GM12891 (cell line): ENCODE measurements at regions not wholly inside any gene's neighbourhood (a gene's known extent, or its start where the extent isn't known, plus 50 kb on each side); places are given as distances from the start of the nearest gene placed in this dataset.

Experiments
- PAX5 ChIP-seq: IDR thresholded peaks from 2 replicates; pipeline ENCODE4 v1.6.1; 2011; ENCODE audit warnings: low read length, moderate library complexity, mild to moderate bottlenecking; ENCODE audit not compliant: insufficient read depth, severe bottlenecking
- POLR2A ChIP-seq: IDR thresholded peaks from 2 replicates; pipeline ENCODE4 v1.6.1; 2011; ENCODE audit warnings: low read depth, low read length, control low read depth
- POLR2AphosphoS5 ChIP-seq: IDR thresholded peaks from 2 replicates; pipeline ENCODE4 v1.6.1; 2011; ENCODE audit warnings: low read depth, low read length, control low read depth
- POU2F2 ChIP-seq: IDR thresholded peaks from 2 replicates; pipeline ENCODE4 v1.6.1; 2011; ENCODE audit warnings: low read depth, mild to moderate bottlenecking, control low read depth, low read length, moderate library complexity
- SPI1 ChIP-seq: IDR thresholded peaks from 2 replicates; pipeline ENCODE4 v1.6.1; 2011; ENCODE audit warnings: low read depth, low read length, control low read depth
- TAF1 ChIP-seq: IDR thresholded peaks from 2 replicates; pipeline ENCODE4 v1.6.1; 2011; ENCODE audit warnings: low read depth, low read length, control low read depth

GRCh38 chr5:2241842-2242241 is 359.1 kb upstream of the IRX4 start:
- TF ChIP-seq TAF1 (no peak), POLR2A (no peak), POLR2AphosphoS5 (no peak), SPI1 (no peak), PAX5 (no peak), POU2F2 (no peak)
